ENCODE measurements at regions not wholly inside any gene's neighbourhood (a gene's known extent, or its start where the extent isn't known, plus 50 kb on each side); places are given as distances from the start of the nearest gene placed in this dataset.

- TF ChIP-seq ZNF217 (IDR thresholded peaks at IDR 0.05) (no peak), PKNOX1 (IDR thresholded peaks at IDR 0.05) (no peak), IKZF1 (conservative IDR thresholded peaks at IDR 0.05) (no peak), GATAD2B (conservative IDR thresholded peaks at IDR 0.05; ENCODE audit: low read depth) (no peak), SMC3 (IDR thresholded peaks at IDR 0.05; ENCODE audit: borderline replicate concordance, low read length) (no peak), BHLHE40 (IDR thresholded peaks at IDR 0.05; ENCODE audit: borderline replicate concordance in 1 of 2, low read depth in 2 of 2, low read length in 1 of 2) (no peak), POLR2AphosphoS5 (IDR thresholded peaks at IDR 0.05; ENCODE audit: low read length) (no peak), CBX3 (IDR thresholded peaks at IDR 0.05; ENCODE audit: borderline replicate concordance, low read depth) (no peak), MTA2 (IDR thresholded peaks at IDR 0.05; ENCODE audit: low read depth) (no peak), REST (IDR thresholded peaks at IDR 0.05; ENCODE audit: low read depth, low read length) (no peak), POLR2A (IDR thresholded peaks at IDR 0.05; ENCODE audit: low read depth, low read length) (no peak), RELA (IDR thresholded peaks at IDR 0.05; ENCODE audit: borderline replicate concordance, partially characterized antibody) (no peak), NR2C1 (IDR thresholded peaks at IDR 0.05) (no peak), FOXM1 (IDR thresholded peaks at IDR 0.05; ENCODE audit: low read depth, low read length) (no peak)
- H4K20me1 ChIP-seq (ENCODE audit: control insufficient read depth, insufficient read depth) = no peaks in the 10 kb centered on the region
- ChIA-PET CTCF (no interaction called here), POLR2A (no interaction called here), RAD21 (ENCODE audit: unreplicated experiment) (no interaction called here), SMC1A (ENCODE audit: uncharacterized antibody, unreplicated experiment) (no interaction called here)
- in situ Hi-C loops (cut with MboI) (no loop called here), intact Hi-C loops (cut with micrococcal nuclease; ENCODE audit: unreplicated experiment) (no loop called here)
- no peaks in the 10 kb centered on the region for H3K4me1 ChIP-seq (ENCODE audit: control insufficient read depth, insufficient read depth, low read length)
- no peaks in the 10 kb centered on the region for H3K79me2 ChIP-seq (ENCODE audit: control insufficient read depth, insufficient read depth, low read length)
- H3K36me3 ChIP-seq (ENCODE audit: control insufficient read depth in 2 of 2, insufficient read depth in 2 of 2, low read length in 1 of 2) = no peaks in the 10 kb centered on the region
- no peak for ATAC-seq
- no peak overlapping the region for H3K9ac ChIP-seq (ENCODE audit: control insufficient read depth, insufficient read depth, low read length)
- no peak for DNase-seq (ENCODE audit: low read depth, low spot score)
- H3K4me2 ChIP-seq (ENCODE audit: control insufficient read depth, insufficient read depth) = no peak overlapping the region
- no peak overlapping the region for H2AFZ ChIP-seq (ENCODE audit: control insufficient read depth, low read depth, low read length)
- H3K27ac ChIP-seq (ENCODE audit: control insufficient read depth, insufficient read depth) = no peak overlapping the region
- BruUV-seq (replicated peaks) = no TSS peak
- no peak for FAIRE-seq
- 12% methylated on average over 6 of the region's 6 CpGs for WGBS (ENCODE audit: insufficient coverage, insufficient replicate concordance, low lambda C conversion rate, missing lambda C conversion rate)
- H3K27me3 ChIP-seq (replicated peaks in 1 of 2; ENCODE audit: control insufficient read depth in 2 of 2, insufficient read depth in 2 of 2, low read length in 1 of 2) = no peaks in the 10 kb centered on the region
- no peaks in the 10 kb centered on the region for H3K9me3 ChIP-seq (replicated peaks; ENCODE audit: control insufficient read depth, insufficient read depth, low read length)
- no peak overlapping the region for H3K4me3 ChIP-seq
Observed at GRCh38 chr5:67404256-67405100, 207.9 kb upstream of the CD180 start.
